ENCODE measurements at regions not wholly inside any gene's neighbourhood (a gene's known extent, or its start where the extent isn't known, plus 50 kb on each side); places are given as distances from the start of the nearest gene placed in this dataset.

GRCh38 chr4:179823342-179823741 lies 2381.1 kb upstream of the AGA start:
- no peak for TF ChIP-seq CTCF (IDR thresholded peaks at IDR 0.05 in 8 of 11, conservative IDR thresholded peaks at IDR 0.05 in 3 of 11)
- TF ChIP-seq POLR2AphosphoS5 (IDR thresholded peaks at IDR 0.05) = no peak
- no peak for TF ChIP-seq POLR2A (IDR thresholded peaks at IDR 0.05)
